ENCODE measurements at regions not wholly inside any gene's neighbourhood (a gene's known extent, or its start where the extent isn't known, plus 50 kb on each side); places are given as distances from the start of the nearest gene placed in this dataset.

- no peak for TF ChIP-seq CTCF (IDR thresholded peaks at IDR 0.05 in 8 of 11, conservative IDR thresholded peaks at IDR 0.05 in 3 of 11)
- TF ChIP-seq POLR2A (IDR thresholded peaks at IDR 0.05), result no peak
- no peak for TF ChIP-seq POLR2AphosphoS5 (IDR thresholded peaks at IDR 0.05)
These were observed 101.5 kb downstream of the SHANK2 start for GRCh38 chr11:71150859-71151258.
